Breast epithelium (tissue), 4 donors: ENCODE measurements at regions not wholly inside any gene's neighbourhood (a gene's known extent, or its start where the extent isn't known, plus 50 kb on each side); places are given as distances from the start of the nearest gene placed in this dataset.
"Not testable (repeated sequence)": the region's sequence is repeated elsewhere in the genome, so short reads cannot be mapped to it uniquely, and the experiment has no call there.

Experiments used
- DNase-seq, 2 donors: peaks; one replicate each; pipeline ENCODE4 v3.0.0-alpha.2; 2019; ENCODE audit warnings: low spot score in 2 of 2
- H3K27ac ChIP-seq, 2 donors: fragments of 200-600 bp; sonication (generic) in 1 of 2; one replicate each; pipeline ENCODE4 v1.5.1; 2016 to 2019; ENCODE audit warnings: mild to moderate bottlenecking in 1 of 2
- H3K27me3 ChIP-seq, 2 donors: fragments of 200-600 bp; sonication (generic) in 1 of 2; one replicate each; pipeline versions ENCODE4 v1.5.1 to v1.6.0; 2017 to 2019; ENCODE audit warnings: control low read depth in 1 of 2, mild to moderate bottlenecking in 1 of 2
- H3K36me3 ChIP-seq: fragments of 200-600 bp; one replicate; pipeline ENCODE4 v1.5.1; 2019
- H3K4me1 ChIP-seq, 2 donors: fragments of 200-600 bp; sonication (generic); one replicate each; pipeline ENCODE4 v1.5.1; 2016 to 2019; ENCODE audit warnings: control low read depth in 1 of 2
- H3K4me3 ChIP-seq, 3 donors: fragments of 200-600 bp; sonication (generic); 1 replicate in 2 of 3; 2 replicates in 1 of 3; pipeline ENCODE4 v1.5.1; 2016 to 2019; ENCODE audit warnings: mild to moderate bottlenecking in 3 of 3, moderate library complexity in 2 of 3
- H3K9me3 ChIP-seq, 2 donors: fragments of 200-600 bp; sonication (generic) in 1 of 2; one replicate each; pipeline ENCODE4 v1.5.1; 2016 to 2019; ENCODE audit warnings: control low read depth in 1 of 2
- CTCF ChIP-seq, 3 donors: fragments of 450-650 bp; IDR thresholded peaks; one replicate each; pipeline ENCODE4 v1.5.1; 2016 to 2017; ENCODE audit warnings: antibody characterized with exemption in 3 of 3, mild to moderate bottlenecking in 3 of 3, moderate library complexity in 3 of 3
- POLR2A ChIP-seq: fragments of 450-650 bp; IDR thresholded peaks from one replicate; pipeline ENCODE4 v1.6.1; 2016; ENCODE audit warnings: antibody characterized with exemption, mild to moderate bottlenecking, moderate library complexity
- POLR2AphosphoS5 ChIP-seq, 3 donors: sonication (generic); formaldehyde crosslinking; IDR thresholded peaks; one replicate each; pipeline ENCODE4 v1.6.1; 2017; ENCODE audit warnings: antibody characterized with exemption in 3 of 3
- intact Hi-C: fragments of 100-400 bp; cut with DNase I; formaldehyde crosslinking; loops from one replicate; pipeline ENCODE4 v1.15.1; 2023; ENCODE audit warnings: low total_unique reads

GRCh38 chr1:37372302-37372701 lies 102.1 kb upstream of the ZC3H12A start:
- no peak for TF ChIP-seq POLR2A
- TF ChIP-seq CTCF (IDR thresholded peaks at IDR 0.05), result no peak
- no peak for TF ChIP-seq POLR2AphosphoS5 (IDR thresholded peaks at IDR 0.05)
- intact Hi-C loops, result no loop called here
- no peak overlapping the region for H3K27ac ChIP-seq
- H3K4me1 ChIP-seq, result no peaks in the 10 kb centered on the region
- H3K9me3 ChIP-seq, result no peaks in the 10 kb centered on the region
- H3K4me3 ChIP-seq, result no peak overlapping the region
- H3K27me3 ChIP-seq, result no peaks in the 10 kb centered on the region
- no peaks in the 10 kb centered on the region for H3K36me3 ChIP-seq
- DNase-seq, result no peak

- intact Hi-C loops, result no loop called here
- H3K27ac ChIP-seq, result no peak overlapping the region
- H3K4me1 ChIP-seq, result no peaks in the 10 kb centered on the region
- no peaks in the 10 kb centered on the region for H3K36me3 ChIP-seq
- no peak for TF ChIP-seq CTCF (IDR thresholded peaks at IDR 0.05)
- H3K4me3 ChIP-seq, result no peak overlapping the region
- no peaks in the 10 kb centered on the region for H3K27me3 ChIP-seq
- no peak for DNase-seq
- H3K9me3 ChIP-seq, result no peaks in the 10 kb centered on the region
Measured at GRCh38 chr1:37372711-37373110, 101.7 kb upstream of the ZC3H12A start.

GRCh38 chr1:37373413-37373812 lies 101.0 kb upstream of the ZC3H12A start:
- Histone ChIP-seq H3K27me3 (no peaks in the 10 kb centered on the region), H3K36me3 (no peaks in the 10 kb centered on the region), H3K9me3 (no peaks in the 10 kb centered on the region), H3K27ac (no peak overlapping the region), H3K4me3 (no peak overlapping the region), H3K4me1 (no peaks in the 10 kb centered on the region)
- no peak for TF ChIP-seq POLR2AphosphoS5 (IDR thresholded peaks at IDR 0.05)
- TF ChIP-seq CTCF (IDR thresholded peaks at IDR 0.05), result no peak
- no peak for TF ChIP-seq POLR2A
- no peak for DNase-seq
- intact Hi-C loops, result no loop called here

- H3K27me3 ChIP-seq, DNase-seq, intact Hi-C loops, H3K4me3 ChIP-seq, H3K4me1 ChIP-seq, H3K36me3 ChIP-seq, H3K9me3 ChIP-seq, H3K27ac ChIP-seq: not testable (repeated sequence)
Measured at GRCh38 chr1:37380546-37380945, 93.8 kb upstream of the ZC3H12A start.

- no peak overlapping the region for H3K4me3 ChIP-seq
- no peaks in the 10 kb centered on the region for H3K36me3 ChIP-seq
- TF ChIP-seq POLR2AphosphoS5 (IDR thresholded peaks at IDR 0.05), result no peak
- no peak for DNase-seq
- intact Hi-C loops, result no loop called here
- H3K27ac ChIP-seq, result no peak overlapping the region
- no peaks in the 10 kb centered on the region for H3K4me1 ChIP-seq
- no peaks in the 10 kb centered on the region for H3K9me3 ChIP-seq
- H3K27me3 ChIP-seq, result no peaks in the 10 kb centered on the region
Measured at GRCh38 chr1:37387854-37388253, 86.5 kb upstream of the ZC3H12A start.

- H3K27me3 ChIP-seq, result no peaks in the 10 kb centered on the region
- H3K9me3 ChIP-seq, result no peaks in the 10 kb centered on the region
- no peaks in the 10 kb centered on the region for H3K4me1 ChIP-seq
- no peaks in the 10 kb centered on the region for H3K36me3 ChIP-seq
- TF ChIP-seq POLR2AphosphoS5 (IDR thresholded peaks at IDR 0.05) (no peak), CTCF (IDR thresholded peaks at IDR 0.05) (no peak), POLR2A (no peak)
- no peak for DNase-seq
- no peak overlapping the region for H3K27ac ChIP-seq
- intact Hi-C loops, result no loop called here
- H3K4me3 ChIP-seq, result no peak overlapping the region
Measured at GRCh38 chr1:37389327-37389726, 85.1 kb upstream of the ZC3H12A start.
